SH-SY5Y (cell line): ENCODE measurements at regions not wholly inside any gene's neighbourhood (a gene's known extent, or its start where the extent isn't known, plus 50 kb on each side); places are given as distances from the start of the nearest gene placed in this dataset.

Source experiments
- GATA2 ChIP-seq: IDR thresholded peaks from 2 replicates; pipeline ENCODE4 v1.6.1; 2011; ENCODE audit warnings: mild to moderate bottlenecking, low read depth, low read length
- GATA3 ChIP-seq: IDR thresholded peaks from 2 replicates; pipeline ENCODE4 v1.6.1; 2011; ENCODE audit warnings: low read depth, mild to moderate bottlenecking, low read length, moderate library complexity

GRCh38 chr3:175885231-175885766 lies 1026.2 kb downstream of the NAALADL2 start:
- no peak for TF ChIP-seq GATA2
- TF ChIP-seq GATA3 = no peak
